AG04450 (cell line): ENCODE measurements at regions not wholly inside any gene's neighbourhood (a gene's known extent, or its start where the extent isn't known, plus 50 kb on each side); places are given as distances from the start of the nearest gene placed in this dataset.
"Not testable (repeated sequence)": the region's sequence is repeated elsewhere in the genome, so short reads cannot be mapped to it uniquely, and the experiment has no call there.

Experiments
- CTCF ChIA-PET: fragments of 300-600, 350-600 bp; formaldehyde crosslinking; extraction: SDS; loops from one replicate; lab custom pipeline; 2022; ENCODE audit warnings: antibody characterized with exemption, inconsistent platforms; lab: Charles Lee
- POLR2A ChIA-PET: fragments of 350-600 bp; formaldehyde crosslinking; extraction: SDS; loops from one replicate; lab custom pipeline; 2021; ENCODE audit warnings: antibody characterized with exemption, inconsistent platforms; lab: Yijun Ruan, JAX
- DNase-seq: peaks from one replicate; pipeline ENCODE4 v3.0.0-alpha.2; 2011; ENCODE audit warnings: low read depth, low spot score
- H3K27ac ChIP-seq: one replicate; pipeline ENCODE4 v1.5.1; 2012; ENCODE audit warnings: low read depth, low read length, control low read depth
- H3K27me3 ChIP-seq: one replicate; pipeline ENCODE4 v1.6.0; 2012; ENCODE audit warnings: low read length; ENCODE audit not compliant: control insufficient read depth, insufficient read depth
- H3K4me3 ChIP-seq: 2 replicates; pipeline ENCODE4 v1.5.1; 2011; ENCODE audit warnings: mild to moderate bottlenecking, low read depth, low read length, control low read depth
- H3K9me3 ChIP-seq: 2 replicates; pipeline ENCODE4 v1.5.1; 2012; ENCODE audit warnings: low read length; ENCODE audit not compliant: control insufficient read depth, insufficient read depth
- TF ChIP-seq, protein P1 (sequence below): IDR thresholded peaks from 2 replicates; pipeline ENCODE4 v1.5.1; 2011; ENCODE audit warnings: low read depth, low read length, control low read depth, inconsistent platforms

DNA sequence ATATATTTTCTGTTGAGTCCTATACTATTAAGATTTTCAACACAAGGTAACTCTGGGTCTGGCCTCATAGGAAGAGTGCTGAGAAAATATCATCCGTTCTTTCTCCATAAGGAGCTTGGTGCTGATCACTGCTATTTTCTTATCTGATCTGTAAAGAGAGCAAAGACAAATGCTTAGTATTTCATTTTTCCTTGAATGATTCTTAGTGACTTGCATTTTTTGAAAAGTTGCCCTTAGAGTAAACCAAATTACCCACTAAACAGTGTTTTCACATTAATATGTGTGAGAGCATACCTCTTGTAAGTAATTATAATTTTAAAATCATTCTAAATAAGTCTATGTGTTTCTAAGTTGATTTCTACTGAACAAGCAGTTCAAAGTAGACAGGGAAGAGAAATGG lies 121.3 kb upstream of the CTSV start:
- Histone ChIP-seq H3K9me3 (no peaks in the 10 kb centered on the region), H3K4me3 (no peak overlapping the region), H3K27ac (no peak overlapping the region), H3K27me3 (no peaks in the 10 kb centered on the region)
- TF ChIP-seq, protein P1, sequence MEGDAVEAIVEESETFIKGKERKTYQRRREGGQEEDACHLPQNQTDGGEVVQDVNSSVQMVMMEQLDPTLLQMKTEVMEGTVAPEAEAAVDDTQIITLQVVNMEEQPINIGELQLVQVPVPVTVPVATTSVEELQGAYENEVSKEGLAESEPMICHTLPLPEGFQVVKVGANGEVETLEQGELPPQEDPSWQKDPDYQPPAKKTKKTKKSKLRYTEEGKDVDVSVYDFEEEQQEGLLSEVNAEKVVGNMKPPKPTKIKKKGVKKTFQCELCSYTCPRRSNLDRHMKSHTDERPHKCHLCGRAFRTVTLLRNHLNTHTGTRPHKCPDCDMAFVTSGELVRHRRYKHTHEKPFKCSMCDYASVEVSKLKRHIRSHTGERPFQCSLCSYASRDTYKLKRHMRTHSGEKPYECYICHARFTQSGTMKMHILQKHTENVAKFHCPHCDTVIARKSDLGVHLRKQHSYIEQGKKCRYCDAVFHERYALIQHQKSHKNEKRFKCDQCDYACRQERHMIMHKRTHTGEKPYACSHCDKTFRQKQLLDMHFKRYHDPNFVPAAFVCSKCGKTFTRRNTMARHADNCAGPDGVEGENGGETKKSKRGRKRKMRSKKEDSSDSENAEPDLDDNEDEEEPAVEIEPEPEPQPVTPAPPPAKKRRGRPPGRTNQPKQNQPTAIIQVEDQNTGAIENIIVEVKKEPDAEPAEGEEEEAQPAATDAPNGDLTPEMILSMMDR: no peak
- no peak for DNase-seq
- CTCF ChIA-PET: no interaction called here
- POLR2A ChIA-PET: no interaction called here

DNA sequence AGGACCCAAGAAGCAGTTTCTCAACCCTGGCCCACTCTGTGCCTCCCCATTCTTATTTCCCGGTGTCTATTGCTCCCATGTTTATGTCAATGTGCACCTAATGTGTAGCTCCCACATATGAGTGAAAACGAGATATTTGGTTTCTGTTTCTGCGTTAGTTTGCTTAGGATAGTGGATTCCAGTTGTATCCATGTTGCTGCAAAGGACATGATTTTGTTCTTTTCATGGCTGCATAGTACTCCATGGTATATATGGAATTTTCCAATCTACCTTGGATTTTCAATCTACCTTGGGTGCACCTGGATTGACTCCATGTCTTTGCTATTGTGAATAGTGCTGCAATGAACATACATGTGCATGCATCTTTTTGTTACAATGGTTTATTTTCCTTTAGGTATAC lies 119.8 kb upstream of the CTSV start:
- H3K27ac ChIP-seq, DNase-seq, H3K9me3 ChIP-seq, H3K4me3 ChIP-seq, H3K27me3 ChIP-seq, CTCF ChIA-PET, POLR2A ChIA-PET: not testable (repeated sequence)

DNA sequence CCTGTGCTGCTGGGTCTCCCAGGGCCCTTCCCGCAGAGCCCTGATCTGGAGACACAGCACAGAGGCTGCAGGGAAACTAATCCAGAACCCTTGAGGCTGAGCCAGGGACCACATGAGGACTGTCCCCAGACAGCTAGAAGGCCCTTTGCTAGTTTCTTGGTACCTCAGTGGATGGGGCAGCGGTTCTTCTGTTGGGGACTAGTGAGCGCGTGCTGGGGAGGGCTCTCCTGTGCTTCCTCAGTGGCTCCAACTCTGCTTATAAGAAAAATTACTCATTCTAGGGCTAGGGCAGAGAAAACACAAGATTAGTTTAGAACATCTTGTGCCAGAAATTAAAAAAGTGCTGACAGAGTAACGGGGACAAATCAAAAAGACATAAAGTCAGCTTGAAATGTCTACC lies 116.5 kb upstream of the CTSV start:
- H3K27me3 ChIP-seq, H3K4me3 ChIP-seq, H3K27ac ChIP-seq, CTCF ChIA-PET, DNase-seq, POLR2A ChIA-PET, H3K9me3 ChIP-seq: not testable (repeated sequence)

DNA sequence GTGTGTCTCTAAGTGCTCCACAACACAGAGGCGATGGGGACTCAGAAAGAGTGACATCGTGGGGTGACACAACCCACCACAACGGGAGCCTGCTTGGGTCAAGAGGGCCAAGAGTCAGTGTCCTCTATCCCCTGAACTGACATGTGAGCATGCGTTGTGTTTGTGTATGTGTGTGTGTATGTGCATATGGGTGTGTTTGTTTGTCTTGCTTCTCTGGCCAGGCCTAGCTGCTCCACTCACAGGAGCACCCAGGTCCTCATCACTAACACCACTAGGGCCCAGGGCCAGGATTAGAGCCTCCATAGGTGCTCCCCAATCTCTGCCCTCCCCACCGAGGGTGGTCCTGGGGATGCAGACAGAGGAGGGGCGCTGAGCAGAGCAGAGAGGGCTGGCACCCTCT lies 115.0 kb upstream of the CTSV start:
- no peak overlapping the region for H3K27ac ChIP-seq
- no peaks in the 10 kb centered on the region; the same call in 1 of the 2 replicates for H3K9me3 ChIP-seq
- TF ChIP-seq, protein P1: no peak
- no peak for DNase-seq
- H3K27me3 ChIP-seq: no peaks in the 10 kb centered on the region
- no peak overlapping the region for H3K4me3 ChIP-seq
- ChIA-PET CTCF (no interaction called here), POLR2A (no interaction called here)

DNA sequence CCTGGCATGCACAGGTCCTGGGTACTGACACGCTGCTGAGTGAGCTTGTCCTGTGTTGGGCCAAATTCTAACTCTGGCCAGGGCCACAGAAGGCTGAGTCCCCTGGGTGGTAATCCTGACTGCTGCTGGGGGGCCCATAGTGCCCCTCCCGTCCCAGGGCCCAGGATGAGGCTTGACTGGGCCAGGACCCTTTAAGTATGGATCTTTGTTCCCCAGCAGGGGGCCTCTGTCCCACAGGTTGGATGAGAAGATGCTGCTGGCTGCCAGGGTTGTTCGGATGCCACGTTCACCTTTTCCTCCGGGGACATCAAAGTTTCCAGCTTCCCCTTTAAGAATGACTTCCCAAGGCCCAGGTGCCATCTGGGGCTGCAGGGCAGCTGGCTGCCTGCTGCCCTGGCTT lies 114.2 kb upstream of the CTSV start:
- H3K4me3 ChIP-seq, H3K9me3 ChIP-seq, DNase-seq, H3K27ac ChIP-seq, CTCF ChIA-PET, POLR2A ChIA-PET, H3K27me3 ChIP-seq: not testable (repeated sequence)

DNA sequence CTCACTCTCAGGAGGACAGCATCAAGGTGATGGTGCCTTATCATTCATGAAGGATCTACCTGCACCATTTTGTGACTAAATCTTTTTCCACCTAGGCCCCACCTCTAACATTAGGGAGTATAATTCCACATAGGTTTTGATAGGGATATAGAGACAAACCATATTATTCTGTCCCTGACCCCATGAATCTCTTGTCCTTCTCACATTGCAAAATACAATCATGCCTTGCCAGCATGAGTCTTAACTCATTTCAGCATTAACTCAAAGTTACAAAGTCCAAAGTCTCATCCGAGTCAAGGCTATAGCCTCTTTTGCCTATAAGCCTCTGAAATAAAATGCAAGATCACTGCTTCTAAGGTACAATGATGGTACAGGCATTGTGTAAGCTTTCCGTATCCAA lies 111.5 kb upstream of the CTSV start:
- H3K27me3 ChIP-seq, H3K9me3 ChIP-seq, CTCF ChIA-PET, POLR2A ChIA-PET, DNase-seq, H3K27ac ChIP-seq, H3K4me3 ChIP-seq: not testable (repeated sequence)

DNA sequence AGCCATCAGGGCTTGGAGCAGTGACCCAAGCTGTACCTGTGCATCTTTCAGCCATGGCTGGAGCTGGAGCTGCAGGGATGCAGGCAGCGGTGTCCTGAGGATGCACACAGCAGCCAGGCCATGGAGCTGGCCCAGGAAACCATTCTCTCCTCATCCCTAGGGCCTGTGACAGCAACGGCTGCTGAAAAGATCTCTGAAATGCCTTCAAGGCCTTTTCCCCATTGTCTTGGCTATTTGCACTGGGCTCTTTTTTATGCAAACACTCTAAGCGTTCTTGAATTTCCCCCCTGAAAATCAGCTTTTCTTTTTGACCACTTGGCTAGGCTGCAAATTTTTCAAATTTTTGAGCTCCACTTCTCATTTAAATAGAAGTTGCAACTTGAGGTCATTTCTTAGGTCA lies 109.5 kb upstream of the CTSV start:
- DNase-seq, H3K9me3 ChIP-seq, H3K27me3 ChIP-seq, H3K27ac ChIP-seq, CTCF ChIA-PET, POLR2A ChIA-PET, H3K4me3 ChIP-seq: not testable (repeated sequence)

DNA sequence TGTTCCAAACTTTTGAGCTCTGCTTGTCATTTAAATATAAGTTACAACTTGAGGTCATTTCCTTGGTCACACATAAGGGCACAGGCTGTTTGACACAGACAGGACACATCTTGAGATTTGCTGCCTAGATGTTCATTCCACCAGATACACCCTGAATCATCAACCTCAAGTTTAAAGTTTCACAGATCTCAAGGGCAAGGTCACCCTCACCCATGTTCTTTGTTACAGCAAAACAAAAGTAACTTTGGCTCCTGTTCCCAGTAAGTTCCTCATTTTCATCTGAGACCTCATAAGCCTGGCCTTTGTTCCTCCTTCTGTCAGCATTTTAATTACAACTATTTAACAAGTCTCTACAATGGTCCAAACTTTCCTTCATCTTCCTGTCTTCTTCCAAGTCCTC lies 106.7 kb upstream of the CTSV start:
- H3K27me3 ChIP-seq, H3K4me3 ChIP-seq, CTCF ChIA-PET, H3K27ac ChIP-seq, DNase-seq, H3K9me3 ChIP-seq, POLR2A ChIA-PET: not testable (repeated sequence)
